Endodermal cell (in vitro differentiated cells): ENCODE measurements at regions not wholly inside any gene's neighbourhood (a gene's known extent, or its start where the extent isn't known, plus 50 kb on each side); places are given as distances from the start of the nearest gene placed in this dataset.
A peak's percentile ranks its signal among the peaks of the same experiment; 100 is the strongest.

Source experiments
- DNase-seq: peaks from one replicate; pipeline ENCODE4 v3.0.0-alpha.2; 2017
- H3K27ac ChIP-seq: 2 replicates; pipeline ENCODE4 v1.5.1; 2013; ENCODE audit warnings: mild to moderate bottlenecking, low read depth, low read length, moderate library complexity
- H3K27me3 ChIP-seq: 2 replicates; pipeline ENCODE4 v1.6.1; 2013; ENCODE audit warnings: mild to moderate bottlenecking, low read length, moderate library complexity; ENCODE audit not compliant: insufficient read depth, control insufficient read depth, poor library complexity, severe bottlenecking
- H3K36me3 ChIP-seq: 2 replicates; pipeline ENCODE4 v1.7.0; 2013; ENCODE audit warnings: mild to moderate bottlenecking, low read length, moderate library complexity; ENCODE audit not compliant: control insufficient read depth, insufficient read depth
- H3K4me1 ChIP-seq: one replicate; pipeline ENCODE4 v1.7.0; 2013; ENCODE audit warnings: low read length; ENCODE audit not compliant: control insufficient read depth, insufficient read depth
- H3K4me3 ChIP-seq: 2 replicates; pipeline ENCODE4 v1.5.1; 2013; ENCODE audit warnings: mild to moderate bottlenecking, low read length, moderate library complexity
- H3K9ac ChIP-seq: 2 replicates; pipeline ENCODE4 v1.6.1; 2013; ENCODE audit warnings: mild to moderate bottlenecking, low read length, moderate library complexity; ENCODE audit not compliant: poor library complexity, severe bottlenecking; ENCODE audit errors: extremely low read depth
- H3K9me3 ChIP-seq: 2 replicates; pipeline ENCODE4 v1.6.1; 2013; ENCODE audit warnings: mild to moderate bottlenecking, low read length, moderate library complexity; ENCODE audit not compliant: control insufficient read depth
- H3K27ac Mint-ChIP-seq: 2 replicates; pipeline ENCODE4 v1.8.0; 2020; ENCODE audit warnings: mixed read lengths
- H3K27me3 Mint-ChIP-seq: 2 replicates; pipeline ENCODE4 v1.8.0; 2021; ENCODE audit warnings: mild to moderate bottlenecking, mixed read lengths; ENCODE audit not compliant: insufficient read depth
- H3K36me3 Mint-ChIP-seq: 2 replicates; pipeline ENCODE4 v1.8.0; 2020; ENCODE audit warnings: low read depth, mixed read lengths
- H3K4me1 Mint-ChIP-seq: 2 replicates; pipeline ENCODE4 v1.8.0; 2020; ENCODE audit warnings: mixed read lengths
- H3K4me3 Mint-ChIP-seq: 2 replicates; pipeline ENCODE4 v1.8.0; 2020; ENCODE audit warnings: mild to moderate bottlenecking, moderate library complexity, mixed read lengths
- H3K9me3 Mint-ChIP-seq: 2 replicates; pipeline ENCODE4 v1.8.0; 2020; ENCODE audit warnings: mild to moderate bottlenecking, mixed read lengths
- WGBS, 2 experiments: methylation state at CpG; one replicate each; pipeline versions ENCODE4 v1.1.5 to v1.1.7; 2013; ENCODE audit warnings: missing lambda C conversion rate in 2 of 2, mixed read lengths in 1 of 2; ENCODE audit not compliant: insufficient coverage in 1 of 2, insufficient read length in 1 of 2; 5-methylcytosine and 5-hydroxymethylcytosine counted together
- TF ChIP-seq, protein P1 (sequence below): fragments of 200-600 bp; sonication (generic); conservative IDR thresholded peaks from 2 replicates; pipeline ENCODE4 v1.5.0; 2021; ENCODE audit warnings: antibody characterized with exemption, mild to moderate bottlenecking

DNA sequence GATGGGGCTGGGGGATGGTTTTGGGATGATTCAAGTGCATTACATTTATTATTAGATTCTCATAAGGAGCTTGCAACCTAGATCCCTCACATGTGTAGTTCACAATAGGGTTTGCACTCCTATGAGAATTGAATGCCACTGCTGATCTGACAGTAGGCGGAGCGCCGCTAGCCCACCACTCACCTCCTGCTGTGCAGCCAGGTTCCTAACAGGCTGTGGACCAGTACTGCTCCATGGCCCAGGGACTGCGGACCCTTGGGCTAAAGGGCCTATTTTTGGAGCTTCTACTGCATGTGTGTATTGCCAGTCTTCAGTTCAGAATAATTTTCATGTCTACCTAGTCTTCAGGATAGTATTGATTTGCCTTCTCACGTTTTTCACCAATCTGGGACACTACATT lies 165.3 kb upstream of the TWIST2 start:
- Histone ChIP-seq H3K9me3 (peaks cover under 1% of the 10 kb centered on the region), H3K27me3 (no peaks in the 10 kb centered on the region), H3K36me3 (no peaks in the 10 kb centered on the region), H3K4me3 (no peak overlapping the region), H3K27ac (no peak overlapping the region), H3K9ac (no peak overlapping the region), H3K4me1 (no peaks in the 10 kb centered on the region)
- Mint-ChIP-seq H3K4me1 (no peaks in the 10 kb centered on the region), H3K4me3 (no peak overlapping the region), H3K27me3 (peaks cover 2% of the 10 kb centered on the region), H3K36me3 (no peaks in the 10 kb centered on the region), H3K27ac (no peak overlapping the region), H3K9me3 (peaks cover 7% of the 10 kb centered on the region)
- 87 to 91% methylated on average over 4 to 5 of the region's 5 CpGs for WGBS, 2 experiments
- DNase-seq = peak; percentile 44
- TF ChIP-seq, protein P1, sequence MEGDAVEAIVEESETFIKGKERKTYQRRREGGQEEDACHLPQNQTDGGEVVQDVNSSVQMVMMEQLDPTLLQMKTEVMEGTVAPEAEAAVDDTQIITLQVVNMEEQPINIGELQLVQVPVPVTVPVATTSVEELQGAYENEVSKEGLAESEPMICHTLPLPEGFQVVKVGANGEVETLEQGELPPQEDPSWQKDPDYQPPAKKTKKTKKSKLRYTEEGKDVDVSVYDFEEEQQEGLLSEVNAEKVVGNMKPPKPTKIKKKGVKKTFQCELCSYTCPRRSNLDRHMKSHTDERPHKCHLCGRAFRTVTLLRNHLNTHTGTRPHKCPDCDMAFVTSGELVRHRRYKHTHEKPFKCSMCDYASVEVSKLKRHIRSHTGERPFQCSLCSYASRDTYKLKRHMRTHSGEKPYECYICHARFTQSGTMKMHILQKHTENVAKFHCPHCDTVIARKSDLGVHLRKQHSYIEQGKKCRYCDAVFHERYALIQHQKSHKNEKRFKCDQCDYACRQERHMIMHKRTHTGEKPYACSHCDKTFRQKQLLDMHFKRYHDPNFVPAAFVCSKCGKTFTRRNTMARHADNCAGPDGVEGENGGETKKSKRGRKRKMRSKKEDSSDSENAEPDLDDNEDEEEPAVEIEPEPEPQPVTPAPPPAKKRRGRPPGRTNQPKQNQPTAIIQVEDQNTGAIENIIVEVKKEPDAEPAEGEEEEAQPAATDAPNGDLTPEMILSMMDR = no peak

DNA sequence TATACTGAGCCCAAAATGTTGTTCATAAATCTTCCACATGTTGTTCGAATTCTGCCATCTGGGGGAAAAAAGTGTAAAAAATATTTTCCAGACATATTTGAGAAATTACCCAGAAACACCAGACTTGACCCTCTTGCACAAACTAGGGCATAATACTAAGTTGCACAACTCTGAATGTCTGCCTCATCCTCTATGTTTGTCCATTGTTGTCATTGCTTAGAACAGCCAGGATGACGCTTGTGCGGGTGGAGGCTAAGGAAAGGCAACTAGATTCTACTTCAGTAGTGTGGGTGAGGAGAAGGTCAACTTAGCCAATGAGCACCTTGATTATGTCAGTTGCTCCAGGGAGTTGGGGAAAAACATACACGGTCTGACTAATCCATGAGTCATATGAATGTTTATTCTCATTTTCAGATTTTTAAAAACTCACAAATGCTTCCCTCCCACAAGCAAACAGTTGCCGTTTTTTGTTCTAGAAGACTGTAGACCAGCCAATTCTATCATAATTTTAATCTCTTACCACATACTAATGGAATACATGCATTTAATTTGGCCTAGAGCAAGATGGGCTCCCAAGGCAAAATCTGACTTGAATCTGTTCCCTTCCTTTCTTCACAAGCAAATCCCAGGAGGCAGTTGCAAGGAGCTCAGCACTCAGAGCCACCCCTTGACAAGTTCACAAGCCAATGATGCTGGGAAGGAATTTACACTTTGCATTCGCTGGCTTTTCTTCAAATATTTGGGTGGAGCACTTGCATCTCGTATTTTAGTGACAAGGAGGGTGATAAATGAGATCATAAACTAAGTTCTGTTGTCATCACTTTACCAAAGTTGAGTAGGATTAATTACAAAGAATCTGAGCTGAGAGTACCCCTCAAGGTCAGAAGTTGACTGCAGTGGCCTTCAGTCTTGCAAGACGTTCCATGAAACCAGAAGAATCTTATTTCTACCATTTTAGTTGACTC lies 163.2 kb upstream of the TWIST2 start:
- Histone ChIP-seq H3K27ac (no peak overlapping the region), H3K4me3 (no peak overlapping the region), H3K9me3 (no peaks in the 10 kb centered on the region), H3K27me3 (no peaks in the 10 kb centered on the region), H3K4me1 (no peaks in the 10 kb centered on the region), H3K36me3 (no peaks in the 10 kb centered on the region), H3K9ac (no peak overlapping the region)
- H3K27ac Mint-ChIP-seq = no peak overlapping the region
- TF ChIP-seq, protein P1 = no peak
- H3K4me3 Mint-ChIP-seq = no peak overlapping the region
- 89 to 96% methylated on average over 6 to 8 of the region's 8 CpGs for WGBS, 2 experiments
- no peaks in the 10 kb centered on the region for H3K4me1 Mint-ChIP-seq
- no peak for DNase-seq
- no peaks in the 10 kb centered on the region for H3K9me3 Mint-ChIP-seq
- no peaks in the 10 kb centered on the region for H3K27me3 Mint-ChIP-seq
- H3K36me3 Mint-ChIP-seq = no peaks in the 10 kb centered on the region

DNA sequence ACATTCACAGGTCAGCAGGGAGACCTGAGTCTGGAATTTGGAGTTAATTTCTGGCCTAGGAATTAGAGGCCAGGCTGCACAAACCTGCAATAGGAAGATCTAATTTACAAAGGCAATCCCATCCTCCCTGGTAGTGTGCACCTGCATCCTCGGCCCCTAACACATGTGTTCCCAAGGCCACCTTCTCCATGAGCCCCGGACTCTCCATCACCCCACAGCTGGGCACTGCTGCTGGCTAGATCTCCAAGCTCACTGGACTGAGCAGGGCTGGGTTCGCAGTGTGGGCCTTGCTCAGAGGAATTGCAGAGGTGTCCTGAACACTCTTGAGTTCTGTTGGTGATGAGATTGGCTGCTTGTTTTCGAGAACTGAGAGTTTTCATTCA lies 162.6 kb upstream of the TWIST2 start:
- TF ChIP-seq, protein P1 = no peak
- H3K9me3 Mint-ChIP-seq = no peaks in the 10 kb centered on the region

More for the DNA sequence above, 162.6 kb upstream of the TWIST2 start:
- Mint-ChIP-seq H3K27me3 (no peaks in the 10 kb centered on the region), H3K36me3 (no peaks in the 10 kb centered on the region), H3K4me3 (no peak overlapping the region), H3K4me1 (no peaks in the 10 kb centered on the region), H3K27ac (no peak overlapping the region)
- Histone ChIP-seq H3K27ac (no peak overlapping the region), H3K27me3 (no peaks in the 10 kb centered on the region), H3K36me3 (no peaks in the 10 kb centered on the region), H3K9ac (no peak overlapping the region), H3K4me1 (no peaks in the 10 kb centered on the region), H3K9me3 (no peaks in the 10 kb centered on the region), H3K4me3 (no peak overlapping the region)
- 80 to 90% methylated on average over 1 to 4 of the region's 4 CpGs for WGBS, 2 experiments
- no peak for DNase-seq
